ENCODE measurements at regions not wholly inside any gene's neighbourhood (a gene's known extent, or its start where the extent isn't known, plus 50 kb on each side); places are given as distances from the start of the nearest gene placed in this dataset.

DNA sequence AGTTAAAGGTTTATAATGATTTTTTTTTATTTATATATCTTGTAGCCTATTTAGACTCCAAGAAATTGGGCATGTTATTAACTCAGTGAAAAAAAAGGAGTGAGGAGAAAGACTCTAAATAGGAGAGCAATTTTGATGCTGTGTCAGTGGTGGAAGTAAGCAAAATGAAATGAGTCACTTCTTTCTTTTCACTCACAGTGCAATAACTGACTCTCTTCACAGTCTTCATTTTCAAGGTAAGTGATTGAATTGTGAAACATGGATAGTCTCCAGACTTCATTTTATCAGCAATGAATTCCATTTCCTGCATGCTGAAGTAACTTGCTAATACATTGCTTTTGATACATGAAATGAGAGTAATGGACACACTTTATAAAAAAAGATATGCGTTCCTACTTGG lies 2271.5 kb downstream of the PCDH7 start:
- no peak for TF ChIP-seq CTCF (IDR thresholded peaks at IDR 0.05; ENCODE audit: low read depth, low read length)

DNA sequence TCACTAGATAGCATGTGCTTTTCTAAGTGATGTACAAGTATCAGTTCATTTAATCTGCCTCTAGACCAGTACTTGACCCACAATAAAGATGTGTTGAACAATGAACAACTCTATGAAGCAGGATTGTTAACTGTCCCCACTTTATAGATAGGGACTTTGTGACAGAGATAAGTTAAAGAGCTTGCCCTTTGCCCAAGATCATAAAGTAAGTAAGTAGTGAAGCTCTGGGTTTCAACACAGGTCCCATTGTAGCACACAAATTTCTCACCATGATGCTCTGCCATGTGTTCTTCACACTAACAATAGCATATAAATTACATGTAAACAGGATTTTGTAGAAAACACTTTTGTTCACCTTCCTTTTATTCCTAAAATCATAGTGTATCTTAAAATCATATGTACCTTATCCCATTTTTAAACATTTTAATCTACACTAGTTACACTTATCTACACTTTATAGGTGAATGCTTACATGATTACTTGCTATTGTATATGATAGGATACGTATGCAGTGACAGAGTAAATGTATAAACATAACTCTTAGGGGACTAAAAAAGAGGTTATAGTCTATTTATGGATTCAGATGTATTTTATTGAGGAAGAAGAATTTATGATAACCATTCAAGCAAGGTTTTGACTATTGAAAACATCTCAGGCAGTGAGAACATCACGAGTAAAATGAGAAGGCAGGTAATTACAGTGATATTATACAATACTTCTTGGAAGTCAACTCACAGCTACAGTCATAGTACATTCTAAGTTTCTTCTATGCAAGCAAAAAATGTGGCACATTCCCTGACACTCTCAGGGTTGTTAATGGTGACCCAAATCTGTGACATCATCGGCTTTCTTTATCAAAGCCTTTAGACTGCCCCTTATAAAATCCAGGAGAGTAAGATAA lies 2275.1 kb downstream of the PCDH7 start:
- TF ChIP-seq CTCF (IDR thresholded peaks at IDR 0.05; ENCODE audit: low read depth, low read length): no peak
- DNase-seq (ENCODE audit: extremely low read depth, low read depth): no peak

More for the DNA sequence above, 2271.5 kb downstream of the PCDH7 start:
- no peak for DNase-seq (ENCODE audit: extremely low read depth, low read depth)

DNA sequence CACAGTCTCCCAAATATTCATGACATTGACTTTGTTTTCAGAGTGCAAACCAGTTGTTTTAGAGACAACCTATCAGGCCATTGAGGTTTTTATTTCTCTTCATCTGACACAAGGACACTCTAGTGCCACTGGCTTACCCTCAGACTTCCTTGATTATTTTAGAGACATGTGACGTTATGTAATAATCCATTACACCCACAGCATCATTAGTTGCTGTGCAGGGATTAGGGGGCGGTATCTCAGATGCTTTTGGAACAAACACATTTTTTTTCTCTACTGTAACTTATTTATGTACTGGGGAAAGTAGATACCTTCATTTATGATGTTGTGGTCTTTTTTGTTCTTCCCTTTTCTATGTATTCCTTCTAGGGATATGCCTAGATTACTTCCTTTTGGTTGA lies 2293.1 kb downstream of the PCDH7 start:
- no peak for TF ChIP-seq CTCF (IDR thresholded peaks at IDR 0.05; ENCODE audit: low read depth, low read length)
- no peak for DNase-seq (ENCODE audit: extremely low read depth, low read depth)

DNA sequence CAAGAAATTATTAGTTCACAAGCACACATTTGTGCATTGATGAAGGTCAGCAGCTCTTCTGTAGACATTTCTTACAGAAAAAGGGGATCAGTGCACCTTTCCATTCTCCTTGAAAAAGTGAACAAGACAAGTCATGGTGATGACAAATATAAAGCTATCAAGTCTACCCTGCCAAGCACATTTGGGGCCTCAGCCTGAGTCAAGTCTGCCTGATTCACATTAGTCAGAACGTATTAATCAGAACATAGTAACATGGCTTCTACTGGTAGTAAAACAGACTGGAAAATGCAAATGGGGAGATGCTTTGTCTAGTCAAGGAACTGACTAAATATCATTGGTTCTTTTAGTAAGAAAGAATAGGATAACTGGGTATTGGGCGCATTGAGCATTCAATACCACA lies 2305.1 kb downstream of the PCDH7 start:
- no peak for DNase-seq (ENCODE audit: extremely low read depth, low read depth)
- no peak for TF ChIP-seq CTCF (IDR thresholded peaks at IDR 0.05; ENCODE audit: low read depth, low read length)

DNA sequence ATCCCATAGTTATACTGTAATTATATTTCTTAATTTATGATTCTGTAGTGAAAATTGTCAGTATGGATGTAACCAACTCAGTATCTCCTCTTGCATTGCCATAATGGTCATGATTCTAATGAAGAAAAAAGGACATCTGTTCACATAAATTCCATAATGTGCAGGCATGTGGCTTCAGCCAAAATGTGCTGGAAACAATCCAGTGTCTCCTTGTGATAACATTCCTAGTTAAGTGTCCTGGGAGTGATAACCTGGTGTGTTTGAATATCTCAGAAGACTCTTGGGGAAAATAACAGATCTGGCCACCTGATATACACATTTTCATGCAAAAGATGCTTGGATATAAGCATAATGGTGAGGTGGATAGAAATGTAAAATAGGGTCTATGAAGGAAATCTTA lies 2309.8 kb downstream of the PCDH7 start:
- no peak for TF ChIP-seq CTCF (IDR thresholded peaks at IDR 0.05; ENCODE audit: low read depth, low read length)
- DNase-seq (ENCODE audit: extremely low read depth, low read depth): no peak

GRCh38 chr4:33031328-33031727 lies 2311.2 kb downstream of the PCDH7 start:
- no peak for TF ChIP-seq CTCF (IDR thresholded peaks at IDR 0.05; ENCODE audit: low read depth, low read length)
- DNase-seq (ENCODE audit: extremely low read depth, low read depth): no peak

DNA sequence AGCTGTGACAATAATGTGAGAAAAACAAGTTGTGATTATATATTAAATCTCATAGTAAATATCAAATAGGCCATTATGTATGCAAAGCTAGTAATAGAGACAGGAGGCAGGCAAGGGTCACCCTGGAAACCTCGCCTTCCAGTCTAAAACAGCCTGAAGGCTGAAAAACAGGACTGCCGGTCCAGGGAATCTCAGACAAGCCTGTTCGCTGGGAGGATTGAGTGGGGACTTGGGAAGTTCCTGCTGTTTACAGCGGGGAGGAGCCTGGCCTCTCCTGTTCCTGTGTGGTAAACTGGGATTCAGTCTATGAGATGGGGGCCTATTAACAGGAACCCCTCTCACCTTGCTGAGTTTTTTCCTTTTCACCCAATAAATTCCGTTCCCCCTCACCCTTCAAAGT lies 2317.3 kb downstream of the PCDH7 start:
- no peak for TF ChIP-seq CTCF (IDR thresholded peaks at IDR 0.05; ENCODE audit: low read depth, low read length)

More for the DNA sequence above, 2317.3 kb downstream of the PCDH7 start:
- DNase-seq (ENCODE audit: extremely low read depth, low read depth): no peak
